ENCODE measurements at regions not wholly inside any gene's neighbourhood (a gene's known extent, or its start where the extent isn't known, plus 50 kb on each side); places are given as distances from the start of the nearest gene placed in this dataset.
A peak's percentile ranks its signal among the peaks of the same experiment; 100 is the strongest.

DNA sequence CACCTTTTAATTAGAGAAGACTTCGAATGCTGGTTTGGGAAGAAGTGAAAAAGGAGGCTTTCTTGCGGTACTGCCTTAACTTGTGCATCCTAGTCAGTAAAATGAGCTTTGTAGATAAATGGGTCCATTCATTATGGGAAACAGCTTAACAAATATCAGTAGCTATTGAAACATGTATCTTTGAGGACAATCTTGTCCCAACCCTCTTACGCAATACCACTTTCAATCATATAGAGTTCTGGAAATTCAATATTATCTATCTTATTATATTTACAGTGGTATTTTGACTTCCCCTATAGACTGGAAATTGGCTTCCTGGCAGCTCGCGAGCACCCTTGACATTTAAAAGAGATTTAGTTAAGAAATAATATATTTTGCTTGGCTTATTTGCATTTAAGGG, 565.8 kb upstream of the NUDT12 start:
- Histone ChIP-seq H2BK20ac (ENCODE audit: low read depth, low read length) (no peak overlapping the region), H2AK5ac (ENCODE audit: low read depth, low read length) (no peak overlapping the region), H3K27me3 (ENCODE audit: control insufficient read depth, insufficient read depth, low read length) (no peaks in the 10 kb centered on the region), H3K9me3 (ENCODE audit: control insufficient read depth, insufficient read depth, low read length) (no peaks in the 10 kb centered on the region), H3K14ac (replicated peaks; ENCODE audit: low read depth, low read length) (no peak overlapping the region), H4K91ac (ENCODE audit: insufficient read depth, low read depth, low read length) (no peak overlapping the region), H3K18ac (ENCODE audit: low read depth, low read length) (no peak overlapping the region), H3K23ac (ENCODE audit: low read depth, low read length) (no peak overlapping the region), H2AK9ac (replicated peaks; ENCODE audit: low read depth, low read length, poor library complexity) (no peak overlapping the region), H4K20me1 (ENCODE audit: insufficient read depth, low read length) (no peaks in the 10 kb centered on the region), H3K79me1 (ENCODE audit: low read depth in 1 of 2, low read length in 2 of 2) (no peaks in the 10 kb centered on the region), H4K5ac (ENCODE audit: low read depth, low read length) (no peak overlapping the region), H3K4me2 (ENCODE audit: low read depth, low read length) (no peak overlapping the region), H3K9ac (ENCODE audit: low read depth, low read length) (no peak overlapping the region), H2BK120ac (ENCODE audit: low read depth, low read length) (no peak overlapping the region), H3K27ac (ENCODE audit: insufficient read depth, low read length) (no peak overlapping the region), H3K4me1 (ENCODE audit: control insufficient read depth, insufficient read depth, low read length) (no peaks in the 10 kb centered on the region), H2BK15ac (ENCODE audit: low read depth, low read length) (no peak overlapping the region), H3K36me3 (ENCODE audit: control insufficient read depth, insufficient read depth, low read length) (no peaks in the 10 kb centered on the region), H3K4ac (ENCODE audit: low read depth, low read length) (no peak overlapping the region), H3K4me3 (ENCODE audit: insufficient read depth, low read depth, low read length) (no peak overlapping the region), H3K9me1 (ENCODE audit: insufficient read depth, low read length) (no peaks in the 10 kb centered on the region), H3K56ac (ENCODE audit: extremely low read depth, insufficient read depth, low read length) (no peak overlapping the region), H4K8ac (ENCODE audit: low read depth in 2 of 2, low read length in 2 of 2) (no peak overlapping the region), H2BK5ac (ENCODE audit: low read depth, low read length, poor library complexity, severe bottlenecking) (no peak overlapping the region), H2AFZ (replicated peaks; ENCODE audit: low read length, poor library complexity) (no peak overlapping the region)
- TF ChIP-seq CEBPB (IDR thresholded peaks at IDR 0.05; ENCODE audit: low read depth, low read length) (peak; percentile 88), RAD21 (IDR thresholded peaks at IDR 0.05; ENCODE audit: low read length) (no peak)
- POLR2A ChIA-PET (ENCODE audit: unreplicated experiment): no interaction called here
- in situ Hi-C loops (cut with MboI; ENCODE audit: low sequenced_read_pairs): no loop called here
- intact Hi-C loops (cut with micrococcal nuclease): loop anchor here (10.0 kb wide), 1 partner anchor 124 kb away; no protein-coding TSS in a partner anchor
- no CpG with 5 or more reads among the region's 5 CpGs for WGBS, 2 experiments (ENCODE audit: extremely low coverage in 2 of 2, insufficient read length in 1 of 2)
- ATAC-seq (ENCODE audit: low read depth) (no peak), DNase-seq (no peak)
- no TSS peak for BruUV-seq (replicated peaks)
- CTCF ChIA-PET: no interaction called here
- dilution Hi-C loops (cut with HindIII; ENCODE audit: low sequenced_read_pairs, unreplicated experiment): no loop called here

All from IMR-90 (cell line).